NCI-H2029 (cell line): ENCODE measurements at regions not wholly inside any gene's neighbourhood (a gene's known extent, or its start where the extent isn't known, plus 50 kb on each side); places are given as distances from the start of the nearest gene placed in this dataset.
"Not testable (repeated sequence)": the region's sequence is repeated elsewhere in the genome, so short reads cannot be mapped to it uniquely, and the experiment has no call there.

Source experiments
- DNase-seq: peaks from one replicate; lab custom pipeline; 2025; lab: John Stamatoyannopoulos, UW

GRCh38 chr19:30103981-30104380 lies 161.9 kb downstream of the URI1 start:
- DNase-seq: no peak

GRCh38 chr19:30105316-30105715 lies 163.3 kb downstream of the URI1 start:
- DNase-seq: no peak

- DNase-seq: no peak
Observed at GRCh38 chr19:30105727-30106126, 163.7 kb downstream of the URI1 start.

GRCh38 chr19:30106417-30107095 lies 164.5 kb downstream of the URI1 start:
- DNase-seq: no peak

- DNase-seq: no peak
Observed at GRCh38 chr19:30107251-30107650, 165.2 kb downstream of the URI1 start.

- no peak for DNase-seq
Observed at GRCh38 chr19:30109565-30109964, 167.5 kb downstream of the URI1 start.

GRCh38 chr19:30111021-30111855 lies 169.2 kb downstream of the URI1 start:
- DNase-seq: no peak

GRCh38 chr19:30112171-30112570 lies 170.1 kb downstream of the URI1 start:
- DNase-seq: no peak

- DNase-seq: no peak
Observed at GRCh38 chr19:30112666-30113065, 170.6 kb downstream of the URI1 start.

GRCh38 chr19:30113186-30113585 lies 171.1 kb downstream of the URI1 start:
- no peak for DNase-seq

GRCh38 chr19:30114095-30114494 lies 172.1 kb downstream of the URI1 start:
- DNase-seq: not testable (repeated sequence)

GRCh38 chr19:30115947-30116346 lies 173.9 kb downstream of the URI1 start:
- DNase-seq: no peak

- no peak for DNase-seq
Observed at GRCh38 chr19:30116530-30116929, 174.5 kb downstream of the URI1 start.

GRCh38 chr19:30116984-30117555 lies 175.0 kb downstream of the URI1 start:
- no peak for DNase-seq

- DNase-seq: no peak
Observed at GRCh38 chr19:30117636-30118145, 175.7 kb downstream of the URI1 start.

GRCh38 chr19:30118221-30118620 lies 176.2 kb downstream of the URI1 start:
- no peak for DNase-seq

GRCh38 chr19:30118760-30119159 lies 176.7 kb downstream of the URI1 start:
- no peak for DNase-seq

- DNase-seq: no peak
Observed at GRCh38 chr19:30119180-30119908, 177.3 kb downstream of the URI1 start.

GRCh38 chr19:30120860-30121484 lies 178.9 kb downstream of the URI1 start:
- DNase-seq: no peak

- no peak for DNase-seq
Observed at GRCh38 chr19:30122431-30122830, 180.4 kb downstream of the URI1 start.

GRCh38 chr19:30123119-30123518 lies 181.1 kb downstream of the URI1 start:
- no peak for DNase-seq

- DNase-seq: no peak
Observed at GRCh38 chr19:30123611-30124010, 181.6 kb downstream of the URI1 start.
